NCI-H1694 treated with DMSO at 0.1 percent for 48 hours (cell line): ENCODE measurements at regions not wholly inside any gene's neighbourhood (a gene's known extent, or its start where the extent isn't known, plus 50 kb on each side); places are given as distances from the start of the nearest gene placed in this dataset.
"Not testable (repeated sequence)": the region's sequence is repeated elsewhere in the genome, so short reads cannot be mapped to it uniquely, and the experiment has no call there.

Experiments
- DNase-seq: peaks from one replicate; lab custom pipeline; 2025; lab: John Stamatoyannopoulos, UW

DNA sequence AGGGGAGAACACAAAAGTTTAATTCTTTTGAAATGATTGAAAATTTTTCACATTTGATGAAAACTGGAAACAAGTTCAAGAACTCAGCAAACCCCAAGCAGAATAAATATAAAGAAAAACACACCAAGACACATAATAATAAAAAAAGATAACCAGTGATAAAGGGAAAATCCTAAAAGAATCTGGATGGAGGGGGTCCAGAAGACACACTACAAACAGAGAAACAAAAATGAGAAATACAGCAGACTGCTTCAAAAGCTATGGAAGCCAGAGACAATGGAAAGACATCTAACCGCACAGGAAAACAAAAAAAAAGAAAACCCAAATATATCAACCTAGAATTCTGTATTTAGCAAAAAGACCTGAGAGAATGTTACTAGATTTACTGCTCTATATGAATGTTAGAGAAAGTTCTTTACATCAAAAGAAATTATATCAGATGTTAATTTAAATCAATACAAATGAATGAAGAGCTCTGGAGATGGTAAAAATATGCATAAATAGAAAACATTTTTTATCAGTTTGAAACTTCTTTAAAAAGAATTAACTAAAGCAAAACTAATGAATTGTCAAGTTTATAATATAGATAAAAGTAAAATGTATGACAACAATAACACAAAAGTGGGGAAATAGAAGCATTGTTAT is 310.7 kb upstream of the PREP start:
- DNase-seq = no peak

- DNase-seq = no peak
Observed at GRCh38 chr6:105711216-105711615, 308.3 kb upstream of the PREP start.

DNA sequence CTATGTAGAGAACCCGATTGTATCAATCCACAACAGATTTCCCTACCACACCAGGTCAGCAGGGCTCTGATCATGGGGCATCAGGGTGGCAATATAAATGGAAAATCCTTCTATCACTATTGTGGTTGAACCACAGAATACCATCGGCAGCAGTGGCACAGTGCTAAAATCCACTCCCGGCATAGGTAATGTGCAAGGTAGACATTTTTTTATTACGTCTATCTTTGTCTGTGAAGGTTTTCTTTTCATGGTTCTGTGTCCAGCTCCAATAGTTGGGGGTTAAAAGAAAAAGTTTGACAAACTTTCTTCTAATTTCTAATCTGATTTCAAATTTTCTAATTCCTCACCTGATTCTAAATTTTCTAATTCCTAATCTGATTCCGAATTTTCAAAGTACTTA is 302.7 kb upstream of the PREP start:
- no peak for DNase-seq

DNA sequence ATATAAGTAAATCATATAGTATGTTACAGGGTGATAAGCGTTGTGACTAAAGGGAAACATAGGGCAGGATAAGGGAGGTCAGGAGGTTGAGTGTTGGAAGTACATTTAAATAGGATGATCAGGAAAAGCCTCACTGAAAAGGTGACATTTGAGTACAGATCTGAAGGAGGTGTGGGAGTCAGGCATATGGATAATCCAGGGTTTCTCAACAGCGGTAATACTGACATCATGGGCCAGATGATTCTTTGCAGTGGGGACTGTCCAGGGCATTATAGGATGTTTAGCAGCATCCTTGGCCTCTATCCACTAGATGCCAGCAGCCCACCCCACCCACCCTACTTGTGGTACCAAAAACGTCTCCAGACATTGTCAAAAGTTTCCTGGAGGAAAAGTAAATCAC is 292.6 kb upstream of the PREP start:
- no peak for DNase-seq

DNA sequence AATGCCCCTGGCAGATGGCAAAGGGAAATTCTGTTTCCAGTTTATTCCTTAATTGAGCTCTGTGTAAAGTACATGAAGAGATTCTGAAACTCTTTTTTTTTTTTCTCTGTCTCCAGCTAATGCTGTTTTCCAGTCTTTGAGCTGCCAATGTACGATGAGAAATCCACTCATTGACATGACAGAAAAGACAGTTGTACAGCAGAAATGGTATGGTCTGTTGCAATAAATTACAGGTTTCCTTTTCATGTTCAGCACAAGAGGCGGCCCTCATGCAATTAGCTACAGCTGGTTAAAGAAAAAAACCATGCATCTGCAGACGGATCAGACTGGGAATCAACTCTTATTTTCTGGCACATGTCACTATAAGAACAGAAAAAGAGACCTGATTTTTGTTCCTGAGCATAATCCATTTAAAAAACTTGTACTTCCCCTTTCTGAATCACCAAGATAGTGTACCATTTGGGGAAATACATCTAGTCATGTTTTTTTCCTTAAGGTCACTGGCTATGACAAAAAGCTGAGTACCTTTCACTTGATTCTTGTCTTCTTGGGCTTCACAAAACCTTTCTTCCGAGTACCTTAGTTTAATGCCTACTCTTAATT is 289.8 kb upstream of the PREP start:
- peak; percentile 49 for DNase-seq

GRCh38 chr6:105691971-105692370 is 289.1 kb upstream of the PREP start:
- no peak for DNase-seq

DNA sequence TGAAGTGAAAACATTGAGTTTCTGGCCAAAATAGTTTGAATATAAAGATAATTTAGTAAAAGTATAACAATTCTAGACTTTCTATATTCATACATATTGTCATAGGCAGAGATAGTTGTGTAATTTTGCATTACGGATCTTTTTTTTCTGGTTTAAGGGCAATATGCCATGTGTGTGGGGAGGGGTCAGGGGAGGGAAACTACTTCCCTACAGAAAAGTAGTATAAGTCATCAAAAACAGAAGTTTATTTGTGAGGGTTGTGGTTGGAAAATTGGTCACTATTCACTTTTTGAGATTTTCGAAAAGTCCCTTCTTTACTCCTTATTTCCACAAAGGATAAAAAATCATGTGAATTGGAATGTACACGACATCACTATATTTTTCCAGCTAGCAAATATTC is 288.2 kb upstream of the PREP start:
- DNase-seq = no peak

DNA sequence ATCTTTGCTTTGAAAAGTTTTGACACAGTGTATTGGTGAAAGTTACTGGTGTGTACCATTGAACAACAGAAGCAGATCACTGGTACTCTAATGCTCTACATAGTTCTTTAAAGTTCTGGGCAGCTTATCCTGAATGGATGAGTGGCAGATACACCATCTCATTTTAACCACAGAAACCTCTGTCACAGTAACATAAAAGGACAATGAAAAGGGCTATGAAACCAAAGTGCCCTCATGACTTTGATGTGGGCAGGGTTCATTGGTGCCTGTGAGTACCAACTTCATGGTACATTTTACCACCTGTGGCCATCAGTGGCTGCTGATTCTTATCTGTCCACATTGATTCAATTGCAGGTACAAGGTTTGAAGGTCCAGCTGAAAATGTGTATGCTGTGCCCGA is 285.7 kb upstream of the PREP start:
- no peak for DNase-seq

DNA sequence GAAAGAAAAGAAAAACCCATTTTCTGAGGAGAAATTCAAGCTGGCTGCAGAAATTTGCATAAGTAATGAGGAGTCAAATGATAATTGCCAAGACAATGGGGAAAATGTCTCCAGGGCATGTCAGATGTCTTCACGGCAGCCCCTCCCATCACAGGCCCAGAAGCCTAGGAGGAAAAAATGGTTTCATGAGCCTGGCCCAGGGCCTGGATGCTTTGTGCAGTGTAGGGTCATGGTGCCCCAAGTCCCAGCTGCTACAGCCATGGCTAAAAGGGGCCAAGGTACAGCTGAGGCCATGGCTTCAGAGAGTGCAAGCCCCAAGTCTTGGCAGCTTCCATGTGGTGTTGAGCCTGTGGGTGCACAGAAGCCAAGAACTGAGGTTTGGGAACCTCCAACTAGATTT is 283.9 kb upstream of the PREP start:
- not testable (repeated sequence) for DNase-seq

- DNase-seq = no peak
Observed at GRCh38 chr6:105681061-105681460, 278.2 kb upstream of the PREP start.

GRCh38 chr6:105680131-105680530 is 277.2 kb upstream of the PREP start:
- DNase-seq = no peak

DNA sequence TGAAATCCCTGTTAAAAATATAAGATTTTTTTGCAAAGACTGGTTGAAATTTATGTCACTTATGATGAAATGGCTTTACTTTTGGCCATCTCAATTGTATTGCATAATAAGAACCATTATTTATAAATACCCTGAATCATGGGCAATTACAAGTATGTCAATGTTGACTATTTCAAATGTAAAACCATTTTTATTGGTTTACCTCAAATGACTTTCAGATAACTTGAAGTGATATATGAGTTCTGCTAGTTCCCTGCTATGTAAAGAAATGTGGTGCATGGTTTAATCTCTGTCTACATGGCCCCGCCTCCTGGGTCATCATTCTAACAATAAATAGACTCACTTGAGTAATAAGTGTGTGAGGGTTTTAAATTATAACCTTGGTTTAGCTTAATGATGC is 275.6 kb upstream of the PREP start:
- no peak for DNase-seq

DNA sequence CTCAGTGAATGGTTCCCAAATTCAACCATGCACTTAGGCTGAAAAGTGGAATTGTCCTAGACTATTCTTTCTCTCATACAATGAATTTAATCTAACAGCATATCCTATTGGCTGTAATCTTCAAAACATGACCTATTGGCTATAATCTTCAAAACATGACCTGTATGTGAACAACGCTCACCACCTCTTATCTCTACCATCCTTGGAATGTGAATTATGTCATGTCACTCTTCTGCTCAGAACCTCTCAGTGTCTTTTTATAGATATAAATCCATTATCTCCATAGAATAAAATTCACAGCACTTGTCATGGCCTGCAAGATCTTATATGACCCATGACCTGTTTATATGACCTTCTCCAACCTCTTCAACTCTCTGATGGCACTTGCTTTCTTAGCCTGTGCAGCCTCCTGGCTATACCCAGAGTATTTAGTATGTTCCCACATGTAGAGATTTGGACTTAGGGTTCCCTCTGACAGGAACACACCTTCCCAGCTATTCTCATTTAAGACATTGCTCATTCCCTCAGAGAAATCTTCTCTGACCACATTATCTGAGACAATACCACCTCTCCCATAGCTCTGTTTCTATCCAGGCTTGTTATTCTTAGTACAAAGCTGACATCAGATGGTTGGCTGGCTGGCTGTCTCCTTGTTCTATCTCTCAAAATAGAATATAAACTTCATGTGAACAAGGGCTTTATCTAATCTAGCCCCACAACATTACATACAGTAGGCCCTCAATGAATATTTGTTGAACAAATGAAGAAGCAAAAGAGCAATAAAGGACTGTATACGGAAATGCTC is 275.0 kb upstream of the PREP start:
- no peak for DNase-seq

DNA sequence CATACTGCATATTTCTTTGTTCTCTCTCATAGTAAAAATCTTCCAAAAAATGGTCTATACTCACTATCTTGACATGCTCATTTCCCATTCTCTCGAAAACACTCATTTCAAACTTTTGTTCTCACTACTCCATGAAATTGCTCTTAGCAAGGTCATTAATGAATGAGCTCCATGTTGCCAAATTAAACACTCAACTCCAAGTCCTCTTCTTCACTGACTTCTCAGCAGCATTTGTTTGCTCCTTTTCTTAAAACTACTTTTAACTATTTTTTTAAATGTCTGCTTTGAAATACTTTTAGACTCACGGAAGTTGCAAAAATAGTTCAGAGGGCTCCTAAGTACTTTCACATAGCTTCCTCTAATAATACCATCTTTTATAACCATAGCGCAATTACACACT is 274.0 kb upstream of the PREP start:
- no peak for DNase-seq

GRCh38 chr6:105675715-105676397 is 273.0 kb upstream of the PREP start:
- no peak for DNase-seq

DNA sequence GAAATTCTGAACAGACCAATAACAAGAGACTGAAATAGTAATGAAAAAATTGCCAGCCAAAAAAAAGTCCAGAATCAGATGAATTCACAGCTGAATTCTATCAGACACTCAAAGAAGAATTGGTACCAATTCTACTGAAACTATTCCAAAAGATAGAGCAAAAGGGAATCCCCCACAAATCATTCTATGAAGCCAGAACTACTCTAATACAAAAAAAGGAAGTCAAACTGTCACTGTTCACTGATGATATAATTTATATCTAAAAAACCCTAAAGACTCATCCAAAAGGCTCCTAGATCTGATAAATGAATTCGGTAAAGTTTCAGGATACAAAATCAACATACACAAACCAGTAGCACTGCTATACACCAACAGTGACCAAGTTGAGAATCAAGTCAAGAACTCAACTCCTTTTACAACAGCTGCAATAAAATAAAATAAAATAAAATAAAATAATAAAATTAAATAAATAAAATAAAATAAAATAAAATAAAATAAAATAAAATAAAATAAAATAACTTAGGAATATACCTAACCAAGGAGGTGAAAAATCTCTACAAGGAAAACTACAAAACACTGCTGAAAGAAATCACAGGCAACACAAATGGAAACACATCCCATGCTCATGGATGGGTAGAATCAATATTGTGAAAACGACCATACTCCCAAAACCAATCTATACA is 270.1 kb upstream of the PREP start:
- not testable (repeated sequence) for DNase-seq

- no peak for DNase-seq
Observed at GRCh38 chr6:105669232-105669631, 266.4 kb upstream of the PREP start.

GRCh38 chr6:105667056-105667455 is 264.2 kb upstream of the PREP start:
- no peak for DNase-seq

DNA sequence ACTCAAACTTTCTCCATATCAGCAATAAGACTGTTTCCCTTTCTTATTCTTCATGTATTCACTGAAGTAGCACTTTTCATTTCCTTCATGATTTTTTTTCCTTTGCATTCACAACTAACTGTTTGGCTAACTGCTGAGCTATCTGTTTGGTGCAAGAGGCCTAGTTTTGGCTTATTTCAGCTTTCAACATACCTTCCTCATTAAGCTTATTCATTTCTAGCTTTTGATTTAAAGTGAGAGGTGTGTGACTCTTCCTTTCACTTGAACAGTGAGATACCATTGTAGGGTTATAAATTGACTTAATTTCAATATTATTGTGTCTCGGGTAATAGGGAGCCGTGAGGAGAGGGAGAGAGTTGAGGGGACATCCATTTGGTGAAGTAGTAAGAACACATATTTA is 262.0 kb upstream of the PREP start:
- no peak for DNase-seq

DNA sequence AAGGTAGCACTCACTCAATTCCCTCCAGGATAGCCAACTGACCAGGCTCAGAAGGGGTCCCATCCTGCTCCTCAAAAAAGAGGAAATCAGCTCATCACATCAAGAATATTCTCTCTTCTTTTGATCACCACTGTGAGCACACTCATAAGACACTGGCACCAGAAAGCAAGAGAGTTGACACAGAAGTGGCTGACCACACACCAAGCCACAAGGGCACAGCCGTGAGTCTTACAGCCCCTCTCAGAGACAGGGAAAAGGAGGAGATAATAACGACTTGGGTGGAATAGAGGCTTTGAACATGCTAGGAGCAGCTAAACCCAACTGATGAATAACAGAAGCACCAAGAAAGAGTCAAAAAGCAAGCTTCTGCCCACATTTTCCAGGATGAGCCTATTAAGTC is 249.1 kb upstream of the PREP start:
- DNase-seq = no peak

GRCh38 chr6:105650347-105650746 is 247.5 kb upstream of the PREP start:
- DNase-seq = no peak

DNA sequence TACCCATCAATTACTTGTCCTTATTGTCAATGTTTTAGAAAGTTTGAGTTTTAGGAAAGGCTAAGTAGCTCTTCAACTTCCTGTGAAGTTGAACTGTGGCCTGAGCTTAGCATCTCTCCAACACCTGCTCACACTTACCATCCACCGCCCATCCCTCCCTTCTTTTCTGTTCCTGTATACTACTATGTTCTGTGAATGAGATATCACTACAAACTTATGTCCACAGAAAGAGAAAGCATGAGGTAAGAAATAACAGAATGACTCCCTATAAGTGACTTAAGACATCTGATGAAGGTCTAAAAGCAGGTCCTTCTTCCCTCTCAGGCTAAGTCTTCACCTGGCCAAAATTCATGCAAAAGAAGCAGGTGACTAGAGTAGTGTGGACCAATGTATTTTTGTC is 246.3 kb upstream of the PREP start:
- no peak for DNase-seq
